OCI-LY1 (cell line): ENCODE measurements at regions not wholly inside any gene's neighbourhood (a gene's known extent, or its start where the extent isn't known, plus 50 kb on each side); places are given as distances from the start of the nearest gene placed in this dataset.

ENCODE experiments used
- H2AFZ ChIP-seq: fragments of 200-600 bp; sonication (generic), shearing (Covaris generic); 2 replicates; pipeline ENCODE4 v1.6.0; 2014; ENCODE audit warnings: antibody characterized with exemption, mild to moderate bottlenecking, low read length
- H3F3A ChIP-seq: fragments of 200-600 bp; sonication (generic), shearing (Covaris generic); 2 replicates; pipeline ENCODE4 v1.6.0; 2014; ENCODE audit warnings: mild to moderate bottlenecking, antibody characterized with exemption, low read length, moderate library complexity; ENCODE audit not compliant: insufficient read depth
- H3K27ac ChIP-seq: fragments of 200-600 bp; sonication (generic); 2 replicates; pipeline ENCODE4 v1.5.1; 2014; ENCODE audit warnings: low read length, mixed run types, mild to moderate bottlenecking, low read depth; ENCODE audit not compliant: poor library complexity, severe bottlenecking
- H3K27me3 ChIP-seq: fragments of 200-600 bp; sonication (generic); 2 replicates; pipeline ENCODE4 v1.6.0; 2014; ENCODE audit warnings: antibody characterized with exemption, mild to moderate bottlenecking, low read length, moderate library complexity; ENCODE audit not compliant: insufficient read depth
- H3K36me3 ChIP-seq: fragments of 200-600 bp; sonication (generic); 2 replicates; pipeline ENCODE4 v1.6.1; 2014; ENCODE audit warnings: mild to moderate bottlenecking, antibody characterized with exemption, low read length, moderate library complexity, mixed read lengths; ENCODE audit not compliant: insufficient read depth
- H3K4me1 ChIP-seq: fragments of 200-600 bp; sonication (generic); 2 replicates; pipeline ENCODE4 v1.5.1; 2014; ENCODE audit warnings: mild to moderate bottlenecking, low read length, moderate library complexity; ENCODE audit not compliant: insufficient read depth, severe bottlenecking
- H3K4me2 ChIP-seq: fragments of 200-600 bp; sonication (generic), shearing (Covaris generic); 2 replicates; pipeline ENCODE4 v1.6.1; 2014; ENCODE audit warnings: low read length
- H3K4me3 ChIP-seq: fragments of 200-600 bp; sonication (generic); 2 replicates; pipeline ENCODE4 v1.5.1; 2014; ENCODE audit warnings: low read length, low read depth, mild to moderate bottlenecking, mixed read lengths; ENCODE audit not compliant: poor library complexity, severe bottlenecking
- H3K79me2 ChIP-seq: fragments of 200-600 bp; shearing (Covaris generic); 2 replicates; pipeline ENCODE4 v1.6.1; 2016; ENCODE audit warnings: mixed run types, low read length, mixed read lengths; ENCODE audit not compliant: insufficient read depth
- H3K9ac ChIP-seq: fragments of 200-600 bp; sonication (generic), shearing (Covaris generic); 2 replicates; pipeline ENCODE4 v1.6.1; 2014; ENCODE audit warnings: mild to moderate bottlenecking, low read length, mixed read lengths
- H3K9me2 ChIP-seq: fragments of 200-600 bp; sonication (generic), shearing (Covaris generic); 2 replicates; pipeline ENCODE4 v1.6.1; 2014; ENCODE audit warnings: low read depth, mild to moderate bottlenecking, low read length, mixed read lengths
- H3K9me3 ChIP-seq: fragments of 200-600 bp; shearing (Covaris generic); 2 replicates; pipeline ENCODE4 v1.6.1; 2014; ENCODE audit warnings: low read length, mixed read lengths
- H4K20me1 ChIP-seq: fragments of 200-600 bp; sonication (generic), shearing (Covaris generic); 2 replicates; pipeline ENCODE4 v1.6.0; 2016; ENCODE audit warnings: mild to moderate bottlenecking, low read length; ENCODE audit not compliant: insufficient read depth
- CTCF ChIP-seq: fragments of 200-600 bp; sonication (generic), shearing (Covaris generic); IDR thresholded peaks from 2 replicates; pipeline ENCODE4 v1.5.1; 2017; ENCODE audit warnings: mild to moderate bottlenecking, antibody characterized with exemption, low read length, moderate library complexity, mixed read lengths
- EZH2 ChIP-seq: fragments of 200-600 bp; sonication (generic), shearing (Covaris generic); IDR thresholded peaks from 2 replicates; pipeline ENCODE4 v1.8.0; 2017; ENCODE audit warnings: borderline replicate concordance, mixed run types, mild to moderate bottlenecking, antibody characterized with exemption, low read length, moderate library complexity, mixed read lengths

GRCh38 chr3:187995043-187995400 lies 158.9 kb upstream of the LPP start:
- Histone ChIP-seq H3K27me3 (no peaks in the 10 kb centered on the region), H3K9ac (peak overlapping the region; percentile 75; the same call in 1 of the 2 replicates), H3K4me1 (peaks cover 76% of the 10 kb centered on the region), H3K9me2 (no peaks in the 10 kb centered on the region), H3K4me3 (no peak overlapping the region), H4K20me1 (no peaks in the 10 kb centered on the region), H3K9me3 (no peaks in the 10 kb centered on the region), H3K4me2 (peak overlapping the region; percentile 22; the same call in 1 of the 2 replicates), H3F3A (peaks cover under 1% of the 10 kb centered on the region; the same call in 1 of the 2 replicates), H3K79me2 (no peaks in the 10 kb centered on the region), H2AFZ (no peak overlapping the region), H3K36me3 (no peaks in the 10 kb centered on the region), H3K27ac (peak overlapping the region; percentile 98)
- TF ChIP-seq CTCF, result no peak

GRCh38 chr3:187995667-187996066 lies 158.3 kb upstream of the LPP start:
- Histone ChIP-seq H3K36me3 (no peaks in the 10 kb centered on the region), H3K9me2 (no peaks in the 10 kb centered on the region), H4K20me1 (no peaks in the 10 kb centered on the region), H3K4me3 (no peak overlapping the region), H3K79me2 (no peaks in the 10 kb centered on the region), H3F3A (peaks cover 3% of the 10 kb centered on the region; the same call in 1 of the 2 replicates), H2AFZ (no peak overlapping the region), H3K27me3 (no peaks in the 10 kb centered on the region), H3K4me2 (peak overlapping the region; percentile 22; the same call in 1 of the 2 replicates), H3K9ac (peak overlapping the region; percentile 75; the same call in 1 of the 2 replicates), H3K4me1 (peaks cover 76% of the 10 kb centered on the region), H3K27ac (peak overlapping the region; percentile 98), H3K9me3 (no peaks in the 10 kb centered on the region)
- no peak for TF ChIP-seq CTCF
- TF ChIP-seq EZH2, result no peak

GRCh38 chr3:187996609-187997008 lies 157.3 kb upstream of the LPP start:
- H3K79me2 ChIP-seq, result no peaks in the 10 kb centered on the region
- H2AFZ ChIP-seq, result no peak overlapping the region
- H3K4me1 ChIP-seq, result peaks cover 80% of the 10 kb centered on the region
- peaks cover 3% of the 10 kb centered on the region; the same call in 1 of the 2 replicates for H3F3A ChIP-seq
- H3K9me3 ChIP-seq, result no peaks in the 10 kb centered on the region
- no peak for TF ChIP-seq EZH2
- no peak for TF ChIP-seq CTCF
- peak overlapping the region; percentile 67; the same call in 1 of the 2 replicates for H3K4me2 ChIP-seq
- peak overlapping the region; percentile 98 for H3K27ac ChIP-seq
- no peaks in the 10 kb centered on the region for H3K27me3 ChIP-seq
- no peak overlapping the region for H3K4me3 ChIP-seq
- H3K9me2 ChIP-seq, result no peaks in the 10 kb centered on the region
- peak overlapping the region; percentile 75 for H3K9ac ChIP-seq
- H4K20me1 ChIP-seq, result no peaks in the 10 kb centered on the region
- no peaks in the 10 kb centered on the region for H3K36me3 ChIP-seq
